Liver (tissue), 8 donors: ENCODE measurements at regions not wholly inside any gene's neighbourhood (a gene's known extent, or its start where the extent isn't known, plus 50 kb on each side); places are given as distances from the start of the nearest gene placed in this dataset.

ENCODE experiments used
- DNase-seq: peaks from one replicate; pipeline ENCODE4 v3.0.0-alpha.2; 2017; ENCODE audit warnings: low spot score
- H3K27ac ChIP-seq, 2 donors: one replicate each; pipeline ENCODE4 v1.7.0; 2013; ENCODE audit warnings: inconsistent platforms in 2 of 2, low read length in 2 of 2, control low read depth in 1 of 2, low read depth in 1 of 2, mild to moderate bottlenecking in 1 of 2
- H3K27me3 ChIP-seq, 4 donors: one replicate each; pipeline versions ENCODE4 v1.6.1 to v1.7.0; 2013; ENCODE audit warnings: low read length in 3 of 4, inconsistent platforms in 1 of 4, mild to moderate bottlenecking in 1 of 4, moderate library complexity in 1 of 4; ENCODE audit not compliant: control insufficient read depth in 4 of 4, insufficient read depth in 4 of 4
- H3K36me3 ChIP-seq, 4 donors: one replicate each; pipeline versions ENCODE4 v1.6.1 to v1.7.0; 2013; ENCODE audit warnings: low read length in 3 of 4, mild to moderate bottlenecking in 3 of 4, low read depth in 1 of 4, moderate library complexity in 1 of 4; ENCODE audit not compliant: control insufficient read depth in 4 of 4, insufficient read depth in 3 of 4
- H3K4me1 ChIP-seq, 4 donors: one replicate each; pipeline versions ENCODE4 v1.6.1 to v1.7.0; 2013; ENCODE audit warnings: low read length in 3 of 4, mild to moderate bottlenecking in 3 of 4, moderate library complexity in 1 of 4; ENCODE audit not compliant: control insufficient read depth in 4 of 4, insufficient read depth in 4 of 4
- H3K4me3 ChIP-seq, 3 donors: one replicate each; pipeline versions ENCODE4 v1.6.1 to v1.7.0; 2013; ENCODE audit warnings: low read length in 3 of 3, control low read depth in 1 of 3, low read depth in 1 of 3, mild to moderate bottlenecking in 1 of 3
- H3K9ac ChIP-seq, 2 donors: one replicate each; pipeline ENCODE4 v1.7.0; 2013; ENCODE audit warnings: low read length in 2 of 2, mild to moderate bottlenecking in 2 of 2, moderate library complexity in 2 of 2, control low read depth in 1 of 2, low read depth in 1 of 2
- H3K9me3 ChIP-seq, 4 donors: one replicate each; pipeline versions ENCODE4 v1.6.1 to v1.7.0; 2013; ENCODE audit warnings: low read length in 3 of 4; ENCODE audit not compliant: control insufficient read depth in 4 of 4
- ATF3 ChIP-seq: IDR thresholded peaks from 2 replicates; pipeline ENCODE4 v1.6.1; 2016; ENCODE audit warnings: antibody characterized with exemption
- CTCF ChIP-seq: fragments of 150-350 bp; IDR thresholded peaks from 2 replicates; pipeline ENCODE4 v1.5.1; 2017; ENCODE audit warnings: improper control_type of control experiment, low read depth, low read length; ENCODE audit not compliant: missing input control
- FOXA1 ChIP-seq: IDR thresholded peaks from 2 replicates; pipeline ENCODE4 v1.6.1; 2016; ENCODE audit warnings: antibody characterized with exemption
- JUND ChIP-seq, 2 donors: IDR thresholded peaks; 2 replicates each; pipeline ENCODE4 v1.6.1; 2016; ENCODE audit warnings: antibody characterized with exemption in 2 of 2
- NR2F2 ChIP-seq: IDR thresholded peaks from 2 replicates; pipeline ENCODE4 v1.6.1; 2016; ENCODE audit warnings: antibody characterized with exemption
- RXRA ChIP-seq, 2 donors: IDR thresholded peaks; 2 replicates each; pipeline ENCODE4 v1.6.1; 2017 to 2018; ENCODE audit warnings: antibody characterized with exemption in 2 of 2, mild to moderate bottlenecking in 1 of 2
- SP1 ChIP-seq: IDR thresholded peaks from 2 replicates; pipeline ENCODE4 v1.6.1; 2018; ENCODE audit warnings: antibody characterized with exemption, mild to moderate bottlenecking
- TAF1 ChIP-seq: conservative IDR thresholded peaks from 2 replicates; pipeline ENCODE4 v1.6.1; 2016; ENCODE audit warnings: antibody characterized with exemption, mild to moderate bottlenecking
- YY1 ChIP-seq: IDR thresholded peaks from 2 replicates; pipeline ENCODE4 v1.6.1; 2016; ENCODE audit warnings: antibody characterized with exemption, mild to moderate bottlenecking
- ZBTB33 ChIP-seq: IDR thresholded peaks from 2 replicates; pipeline ENCODE4 v1.6.1; 2016; ENCODE audit warnings: antibody characterized with exemption
- WGBS: extraction: QIAGEN DNeasy Blood & Tissue Kit; methylation state at CpG from one replicate; pipeline ENCODE4 v1.1.7; 2013; 5-methylcytosine and 5-hydroxymethylcytosine counted together
- donor health status: healthy.
- donor health status: healthy.
- donor health status: healthy.
- donor health status: healthy.
- donor health status: healthy.

- no peak overlapping the region for H3K27ac ChIP-seq
- TF ChIP-seq FOXA1 (no peak), TAF1 (no peak), NR2F2 (no peak), CTCF (no peak), RXRA (IDR thresholded peaks at IDR 0.05) (no peak), YY1 (no peak), JUND (IDR thresholded peaks at IDR 0.05) (no peak), SP1 (no peak), ATF3 (no peak), ZBTB33 (no peak)
Observed at GRCh38 chr20:20763650-20764049, 51.2 kb upstream of the RALGAPA2 start.

More at GRCh38 chr20:20763650-20764049, 51.2 kb upstream of the RALGAPA2 start:
- no peaks in the 10 kb centered on the region for H3K9me3 ChIP-seq
- H3K4me1 ChIP-seq = peaks cover 6 to 30% (median 23%) of the 10 kb centered on the region in 4 donors
- no peak overlapping the region for H3K9ac ChIP-seq
- no peaks in the 10 kb centered on the region for H3K36me3 ChIP-seq
- no peak for DNase-seq
- no peak overlapping the region for H3K4me3 ChIP-seq
- 89% methylated on average over 5 of the region's 5 CpGs for WGBS
- no peaks in the 10 kb centered on the region for H3K27me3 ChIP-seq
